NB4 (cell line): ENCODE measurements at regions not wholly inside any gene's neighbourhood (a gene's known extent, or its start where the extent isn't known, plus 50 kb on each side); places are given as distances from the start of the nearest gene placed in this dataset.

ENCODE experiments used
- DNase-seq: peaks from one replicate; pipeline ENCODE4 v3.0.0; 2010; ENCODE audit warnings: low read depth
- H3K4me3 ChIP-seq: one replicate; pipeline ENCODE4 v1.5.1; 2011; ENCODE audit warnings: mild to moderate bottlenecking, low read depth, low read length, moderate library complexity
- MAX ChIP-seq: IDR thresholded peaks from 2 replicates; pipeline ENCODE4 v1.6.1; 2011; ENCODE audit warnings: low read depth, low read length
- MYC ChIP-seq: IDR thresholded peaks from 2 replicates; pipeline ENCODE4 v1.6.1; 2011; ENCODE audit warnings: low read depth, low read length
- POLR2A ChIP-seq: IDR thresholded peaks from 2 replicates; pipeline ENCODE4 v1.6.1; 2011; ENCODE audit warnings: mild to moderate bottlenecking; ENCODE audit not compliant: insufficient read length; ENCODE audit errors: extremely low read depth
- TF ChIP-seq, protein P1 (sequence below): IDR thresholded peaks from one replicate; pipeline ENCODE4 v1.5.1; 2012; ENCODE audit warnings: low read depth, low read length

DNA sequence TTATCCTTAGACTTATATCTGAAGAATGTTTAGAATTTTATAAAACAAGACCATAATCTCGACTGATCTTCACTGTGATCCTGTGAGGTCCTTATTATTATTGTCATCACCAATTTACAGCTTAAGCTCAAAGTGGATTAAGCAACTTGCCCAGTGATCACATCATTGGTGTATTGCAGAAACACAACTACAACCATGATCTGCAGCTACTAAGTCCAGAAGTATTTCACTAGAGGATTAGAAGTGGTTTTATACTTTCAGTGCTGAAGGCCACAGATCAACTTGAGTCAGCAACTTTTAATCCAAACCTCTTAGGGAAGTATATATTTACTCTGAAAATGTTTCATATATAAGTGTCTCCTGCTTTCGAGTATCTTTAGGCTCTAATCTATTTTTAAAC is 624.3 kb upstream of the SOX9 start:
- TF ChIP-seq MAX (no peak), MYC (no peak), POLR2A (no peak)
- TF ChIP-seq, protein P1, sequence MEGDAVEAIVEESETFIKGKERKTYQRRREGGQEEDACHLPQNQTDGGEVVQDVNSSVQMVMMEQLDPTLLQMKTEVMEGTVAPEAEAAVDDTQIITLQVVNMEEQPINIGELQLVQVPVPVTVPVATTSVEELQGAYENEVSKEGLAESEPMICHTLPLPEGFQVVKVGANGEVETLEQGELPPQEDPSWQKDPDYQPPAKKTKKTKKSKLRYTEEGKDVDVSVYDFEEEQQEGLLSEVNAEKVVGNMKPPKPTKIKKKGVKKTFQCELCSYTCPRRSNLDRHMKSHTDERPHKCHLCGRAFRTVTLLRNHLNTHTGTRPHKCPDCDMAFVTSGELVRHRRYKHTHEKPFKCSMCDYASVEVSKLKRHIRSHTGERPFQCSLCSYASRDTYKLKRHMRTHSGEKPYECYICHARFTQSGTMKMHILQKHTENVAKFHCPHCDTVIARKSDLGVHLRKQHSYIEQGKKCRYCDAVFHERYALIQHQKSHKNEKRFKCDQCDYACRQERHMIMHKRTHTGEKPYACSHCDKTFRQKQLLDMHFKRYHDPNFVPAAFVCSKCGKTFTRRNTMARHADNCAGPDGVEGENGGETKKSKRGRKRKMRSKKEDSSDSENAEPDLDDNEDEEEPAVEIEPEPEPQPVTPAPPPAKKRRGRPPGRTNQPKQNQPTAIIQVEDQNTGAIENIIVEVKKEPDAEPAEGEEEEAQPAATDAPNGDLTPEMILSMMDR = no peak
- H3K4me3 ChIP-seq = no peak overlapping the region
- DNase-seq = no peak

- H3K4me3 ChIP-seq = no peak overlapping the region
- DNase-seq = no peak
- TF ChIP-seq MAX (no peak), MYC (no peak), POLR2A (no peak)
- TF ChIP-seq, protein P1 = no peak
These were observed 619.9 kb upstream of the SOX9 start for GRCh38 chr17:71500761-71501555.

- H3K4me3 ChIP-seq = no peak overlapping the region
- no peak for DNase-seq
- TF ChIP-seq MYC (no peak), MAX (no peak), POLR2A (no peak)
- TF ChIP-seq, protein P1 = no peak
These were observed 619.1 kb upstream of the SOX9 start for GRCh38 chr17:71501711-71502110.

GRCh38 chr17:71502443-71502842 is 618.4 kb upstream of the SOX9 start:
- no peak for TF ChIP-seq MAX
- TF ChIP-seq, protein P1 = no peak
- TF ChIP-seq MYC = no peak
- H3K4me3 ChIP-seq = no peak overlapping the region
- DNase-seq = no peak

DNA sequence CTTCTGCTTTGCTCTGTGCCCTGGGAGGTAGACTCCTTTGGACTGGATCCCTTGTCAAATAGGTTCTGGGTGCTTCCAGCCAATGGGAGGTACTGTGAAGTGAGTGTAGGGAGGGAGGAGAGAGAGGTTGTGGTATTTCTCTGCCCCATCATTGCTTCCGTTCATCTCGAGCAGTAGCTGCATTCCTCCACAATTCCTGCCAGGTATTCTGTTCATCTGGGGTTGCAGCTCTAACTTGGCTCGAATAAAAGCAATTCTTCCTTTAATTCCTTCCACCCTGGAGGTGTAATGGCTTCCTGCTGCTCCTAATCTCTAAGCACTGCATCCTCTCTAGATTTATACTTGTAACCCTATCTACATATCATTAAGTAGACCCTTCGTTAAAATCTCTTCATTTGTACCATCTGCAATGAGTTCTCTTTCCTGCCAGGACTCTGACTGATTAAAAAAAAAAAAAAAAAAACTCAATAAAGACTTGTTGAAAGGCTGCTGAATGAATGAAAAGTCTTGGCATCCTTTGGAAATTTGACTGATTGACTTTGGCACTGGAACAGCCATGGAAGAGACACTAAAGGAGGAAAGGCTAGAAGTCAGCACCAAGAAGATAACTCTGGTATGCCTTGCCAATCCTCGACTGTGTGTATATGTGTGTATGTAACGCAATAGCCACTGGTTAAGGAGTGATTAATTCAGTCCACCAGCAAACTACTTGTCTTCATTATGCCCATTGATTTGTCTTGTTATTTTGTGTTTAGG is 616.9 kb upstream of the SOX9 start:
- no peak overlapping the region for H3K4me3 ChIP-seq
- TF ChIP-seq, protein P1 = no peak
- TF ChIP-seq MYC = no peak
- TF ChIP-seq POLR2A = no peak
- TF ChIP-seq MAX = no peak
- no peak for DNase-seq
